ENCODE measurements at regions not wholly inside any gene's neighbourhood (a gene's known extent, or its start where the extent isn't known, plus 50 kb on each side); places are given as distances from the start of the nearest gene placed in this dataset.

DNA sequence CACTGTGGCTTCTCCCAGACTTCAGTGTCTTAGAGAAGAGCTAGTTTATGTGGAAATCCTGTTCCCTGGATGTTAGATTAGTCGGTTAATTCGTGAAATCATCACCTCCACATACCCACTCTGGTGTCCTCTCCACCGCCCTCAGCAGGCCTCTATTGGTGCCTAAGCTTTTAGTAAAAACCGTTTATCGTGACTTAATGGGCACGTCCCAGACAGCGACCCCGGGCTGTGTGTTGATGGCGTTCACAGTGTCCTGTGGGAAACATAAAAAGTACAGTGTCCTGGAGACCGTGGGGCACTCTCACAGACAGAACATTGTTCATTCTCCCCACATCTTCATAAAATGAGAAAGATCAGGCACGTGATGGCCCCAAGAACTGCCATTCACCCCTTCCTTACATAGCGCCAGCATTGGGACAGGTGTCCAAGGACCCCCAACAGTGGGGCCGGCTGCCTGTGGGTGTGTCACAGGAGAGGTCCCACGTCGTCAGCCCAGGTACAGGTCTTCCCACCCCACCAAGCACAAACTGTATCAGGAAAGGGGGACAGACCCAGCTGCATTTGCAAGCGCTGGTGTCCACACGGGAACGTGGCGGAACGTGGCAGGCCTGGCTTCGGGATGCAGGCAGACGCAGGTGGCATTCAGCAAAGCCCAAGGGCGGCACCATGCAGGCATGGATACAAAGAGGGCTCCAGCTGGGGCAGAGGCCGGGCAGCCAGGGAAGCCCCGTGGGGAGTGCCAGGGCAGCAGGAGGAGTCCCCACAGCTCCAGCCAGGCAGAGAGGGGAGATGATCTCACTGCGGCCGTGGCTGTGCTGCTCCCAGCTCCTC lies 237.7 kb downstream of the DLL1 start:
- ChIA-PET POLR2A (no interaction called here), CTCF (no interaction called here)
- no peaks in the 10 kb centered on the region for H3K27me3 ChIP-seq (ENCODE audit: control insufficient read depth in 2 of 2, insufficient read depth in 2 of 2, low read length in 2 of 2)
- no peaks in the 10 kb centered on the region for H3K4me1 ChIP-seq (ENCODE audit: control insufficient read depth, extremely low read depth, insufficient read depth, low read length)
- no peak overlapping the region for H3K4me2 ChIP-seq (ENCODE audit: insufficient read depth, low read length)
- no peak for FAIRE-seq
- no peaks in the 10 kb centered on the region for H3K9me3 ChIP-seq (replicated peaks; ENCODE audit: control insufficient read depth, insufficient read depth, low read length)
- no TSS peak for BruUV-seq (replicated peaks)
- no peak overlapping the region for H3K9ac ChIP-seq (replicated peaks; ENCODE audit: extremely low read depth, insufficient read depth, low read length)
- H3K27ac ChIP-seq (ENCODE audit: insufficient read depth, low read depth, low read length) = no peak overlapping the region
- no peaks in the 10 kb centered on the region for H3K9me1 ChIP-seq (replicated peaks; ENCODE audit: control insufficient read depth, extremely low read depth, insufficient read depth, low read length)
- no peak for TF ChIP-seq FOS (IDR thresholded peaks at IDR 0.05; ENCODE audit: borderline replicate concordance, insufficient read depth, low read length)
- TF ChIP-seq, protein P1, sequence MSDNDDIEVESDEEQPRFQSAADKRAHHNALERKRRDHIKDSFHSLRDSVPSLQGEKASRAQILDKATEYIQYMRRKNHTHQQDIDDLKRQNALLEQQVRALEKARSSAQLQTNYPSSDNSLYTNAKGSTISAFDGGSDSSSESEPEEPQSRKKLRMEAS (IDR thresholded peaks at IDR 0.05; ENCODE audit: insufficient read depth, insufficient read length) = no peak
- no peak for TF ChIP-seq JUN (IDR thresholded peaks at IDR 0.05; ENCODE audit: borderline replicate concordance, insufficient read depth, insufficient read length, low read depth)
- TF ChIP-seq, protein P2, sequence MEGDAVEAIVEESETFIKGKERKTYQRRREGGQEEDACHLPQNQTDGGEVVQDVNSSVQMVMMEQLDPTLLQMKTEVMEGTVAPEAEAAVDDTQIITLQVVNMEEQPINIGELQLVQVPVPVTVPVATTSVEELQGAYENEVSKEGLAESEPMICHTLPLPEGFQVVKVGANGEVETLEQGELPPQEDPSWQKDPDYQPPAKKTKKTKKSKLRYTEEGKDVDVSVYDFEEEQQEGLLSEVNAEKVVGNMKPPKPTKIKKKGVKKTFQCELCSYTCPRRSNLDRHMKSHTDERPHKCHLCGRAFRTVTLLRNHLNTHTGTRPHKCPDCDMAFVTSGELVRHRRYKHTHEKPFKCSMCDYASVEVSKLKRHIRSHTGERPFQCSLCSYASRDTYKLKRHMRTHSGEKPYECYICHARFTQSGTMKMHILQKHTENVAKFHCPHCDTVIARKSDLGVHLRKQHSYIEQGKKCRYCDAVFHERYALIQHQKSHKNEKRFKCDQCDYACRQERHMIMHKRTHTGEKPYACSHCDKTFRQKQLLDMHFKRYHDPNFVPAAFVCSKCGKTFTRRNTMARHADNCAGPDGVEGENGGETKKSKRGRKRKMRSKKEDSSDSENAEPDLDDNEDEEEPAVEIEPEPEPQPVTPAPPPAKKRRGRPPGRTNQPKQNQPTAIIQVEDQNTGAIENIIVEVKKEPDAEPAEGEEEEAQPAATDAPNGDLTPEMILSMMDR (IDR thresholded peaks at IDR 0.05; ENCODE audit: extremely low read depth in 1 of 2, insufficient read depth in 1 of 2, low read depth in 1 of 2, low read length in 2 of 2) = no peak
- no peak for TF ChIP-seq MYC (IDR thresholded peaks at IDR 0.05; ENCODE audit: low read depth, low read length)
- no peak for TF ChIP-seq POLR2AphosphoS5 (IDR thresholded peaks at IDR 0.05; ENCODE audit: insufficient read depth, low read depth, low read length)
- no peak for TF ChIP-seq POLR2A (IDR thresholded peaks at IDR 0.05; ENCODE audit: low read depth, low read length)
- TF ChIP-seq EZH2 (IDR thresholded peaks at IDR 0.05; ENCODE audit: borderline replicate concordance, low read depth, low read length, severe bottlenecking) = no peak
- no peak for TF ChIP-seq GATA2 (IDR thresholded peaks at IDR 0.05; ENCODE audit: insufficient read depth, insufficient read length, low read depth, low read length)
- no peak for DNase-seq (ENCODE audit: low read depth, low spot score)
- no peaks in the 10 kb centered on the region for H4K20me1 ChIP-seq (replicated peaks; ENCODE audit: control insufficient read depth, extremely low read depth, insufficient read depth, low read length)
- H3K36me3 ChIP-seq (ENCODE audit: control insufficient read depth in 2 of 2, extremely low read depth in 1 of 2, insufficient read depth in 2 of 2, low read length in 2 of 2) = no peaks in the 10 kb centered on the region
- no peaks in the 10 kb centered on the region for H3K79me2 ChIP-seq (ENCODE audit: control insufficient read depth, insufficient read depth, low read length)
- no peak overlapping the region for H3K4me3 ChIP-seq (replicated peaks in 1 of 3; ENCODE audit: insufficient read depth in 1 of 3, low read depth in 1 of 3, low read length in 3 of 3)
- no peak overlapping the region for H2AFZ ChIP-seq (ENCODE audit: low read depth, low read length)
- dilution Hi-C loops (cut with MboI; ENCODE audit: extremely low pct_ligation_motif_present, low sequenced_read_pairs) = no loop called here
- intact Hi-C loops (cut with micrococcal nuclease) = no loop called here
